ENCODE measurements at regions not wholly inside any gene's neighbourhood (a gene's known extent, or its start where the extent isn't known, plus 50 kb on each side); places are given as distances from the start of the nearest gene placed in this dataset.
"Not testable (repeated sequence)": the region's sequence is repeated elsewhere in the genome, so short reads cannot be mapped to it uniquely, and the experiment has no call there.

GRCh38 chr1:43042773-43043457 lies 84.2 kb upstream of the SLC2A1 start:
- DNase-seq (ENCODE audit: low spot score): no peak

GRCh38 chr1:43042127-43042526 lies 83.5 kb upstream of the SLC2A1 start:
- DNase-seq (ENCODE audit: low spot score): no peak

GRCh38 chr1:43041591-43041990 lies 82.9 kb upstream of the SLC2A1 start:
- no peak for DNase-seq (ENCODE audit: low spot score)

GRCh38 chr1:43039228-43040055 lies 80.8 kb upstream of the SLC2A1 start:
- no peak for DNase-seq (ENCODE audit: low spot score)

DNA sequence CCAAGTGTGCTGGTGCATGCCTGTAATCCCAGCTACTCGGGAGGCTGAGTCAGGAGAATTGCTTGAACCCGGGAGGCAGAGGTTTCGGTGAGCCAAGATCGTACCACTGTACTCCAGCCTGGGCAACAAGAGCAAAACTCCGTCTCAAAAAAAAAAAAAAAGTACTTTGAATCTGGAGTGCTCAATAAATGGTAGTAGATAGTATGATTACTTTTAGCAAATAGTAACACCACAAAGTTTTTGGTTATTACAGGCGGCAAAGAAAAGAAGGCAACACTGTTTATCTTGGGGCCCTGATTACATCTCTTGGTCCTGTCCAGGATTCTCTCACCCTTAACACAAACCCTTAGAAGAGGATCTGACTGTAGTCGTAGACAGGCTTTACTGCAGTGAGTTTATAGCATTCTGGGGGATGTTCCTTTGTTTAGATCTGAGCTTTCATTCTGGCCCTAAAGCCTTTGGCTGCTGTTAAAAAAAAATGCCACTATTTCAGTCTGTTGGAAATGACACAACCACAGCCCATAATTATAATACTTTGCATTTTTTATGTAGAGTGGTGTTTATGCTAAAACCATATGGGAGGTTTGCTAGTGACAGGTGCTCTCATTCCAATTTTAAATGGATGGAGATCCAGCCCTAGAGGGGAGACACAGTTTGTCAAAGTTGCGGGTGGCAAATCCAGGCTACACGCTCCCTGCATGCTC lies 79.7 kb upstream of the SLC2A1 start:
- DNase-seq (ENCODE audit: low spot score): no peak

DNA sequence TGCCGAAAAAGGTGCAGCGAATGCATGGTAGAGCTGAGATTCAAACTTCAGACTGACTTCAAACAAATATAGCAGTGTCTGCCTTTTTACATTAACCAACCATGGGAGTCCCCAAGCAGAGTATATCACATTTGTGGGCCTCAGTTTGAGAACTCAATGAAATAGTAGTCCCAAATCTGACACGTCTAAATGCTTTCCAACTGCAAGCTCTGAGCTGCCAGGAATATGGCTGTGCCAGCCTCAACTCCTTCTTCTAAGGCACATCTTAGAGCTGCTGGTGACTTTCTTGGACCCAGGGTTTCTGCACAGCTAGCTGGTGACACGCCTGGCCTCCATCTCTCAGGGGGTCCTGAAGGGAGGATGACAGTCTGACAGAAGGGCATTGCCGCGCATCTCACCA lies 78.8 kb upstream of the SLC2A1 start:
- DNase-seq (ENCODE audit: low spot score): no peak

- no peak for DNase-seq (ENCODE audit: low spot score)
Observed at GRCh38 chr1:43036932-43037331, 78.3 kb upstream of the SLC2A1 start.

DNA sequence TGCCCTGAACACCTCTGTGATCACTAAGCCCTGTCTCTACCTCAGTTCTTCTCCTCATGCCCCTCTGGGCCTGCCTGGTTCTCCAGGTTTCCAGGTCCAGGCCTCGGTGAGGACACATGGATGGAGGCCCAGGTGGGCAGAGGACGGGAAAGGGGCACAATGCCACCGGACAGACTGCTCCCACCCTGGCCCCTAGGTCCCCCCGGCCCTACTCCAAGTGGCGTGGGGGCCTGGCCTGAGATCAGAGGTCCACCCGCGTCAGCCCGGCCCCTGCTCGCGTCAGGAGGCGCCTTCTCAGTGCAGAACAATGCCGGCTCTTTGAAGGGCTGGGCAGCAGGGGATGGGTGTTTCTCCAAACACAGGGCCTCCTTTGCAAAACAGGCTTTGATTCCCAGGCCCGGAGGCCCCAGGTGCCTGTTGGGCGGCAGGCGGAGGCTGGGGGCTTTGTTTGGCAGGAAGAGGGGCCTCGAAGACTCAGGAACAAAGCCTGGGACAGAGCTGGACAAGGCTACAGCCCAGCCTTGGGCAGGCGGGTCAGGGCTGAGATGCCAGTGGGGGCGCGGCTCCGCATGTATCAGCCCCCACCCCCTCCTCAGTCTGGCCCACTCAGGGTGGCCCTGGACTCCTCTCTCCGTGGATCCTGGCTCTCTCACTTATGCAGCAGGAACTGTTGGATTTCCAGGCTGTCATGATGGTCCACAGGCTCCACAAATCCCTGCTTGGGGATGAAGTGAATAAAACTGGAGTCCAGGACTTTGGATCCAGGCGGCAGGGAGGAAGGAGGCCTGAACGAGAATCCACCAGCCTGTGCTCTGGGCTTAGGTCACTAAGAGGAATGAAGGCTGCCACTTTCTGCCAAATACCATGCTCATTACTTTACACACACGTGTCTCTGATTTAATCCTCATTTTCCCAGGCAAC lies 77.4 kb upstream of the SLC2A1 start:
- DNase-seq (ENCODE audit: low spot score): no peak

DNA sequence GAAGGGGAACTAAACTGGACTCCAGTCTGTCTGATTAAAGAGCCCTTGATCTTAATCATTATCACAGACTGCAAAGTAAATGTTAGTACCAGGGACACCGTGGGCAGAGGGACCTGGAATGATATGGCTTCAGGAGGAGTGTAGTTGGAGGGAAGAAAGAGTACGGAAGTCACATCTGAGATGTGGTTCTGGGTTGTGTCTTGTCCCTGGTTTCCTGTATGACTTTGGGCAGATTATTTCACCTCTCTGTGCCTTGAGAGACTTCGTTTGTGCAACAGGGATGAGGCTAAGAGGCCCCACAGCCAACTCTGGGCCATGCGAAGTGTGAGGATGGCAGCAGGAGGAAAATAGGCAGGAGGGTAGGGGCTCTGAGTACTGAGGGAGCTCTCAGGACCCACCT lies 76.1 kb upstream of the SLC2A1 start:
- DNase-seq (ENCODE audit: low spot score): no peak

GRCh38 chr1:43034195-43034658 lies 75.6 kb upstream of the SLC2A1 start:
- no peak for DNase-seq (ENCODE audit: low spot score)

DNA sequence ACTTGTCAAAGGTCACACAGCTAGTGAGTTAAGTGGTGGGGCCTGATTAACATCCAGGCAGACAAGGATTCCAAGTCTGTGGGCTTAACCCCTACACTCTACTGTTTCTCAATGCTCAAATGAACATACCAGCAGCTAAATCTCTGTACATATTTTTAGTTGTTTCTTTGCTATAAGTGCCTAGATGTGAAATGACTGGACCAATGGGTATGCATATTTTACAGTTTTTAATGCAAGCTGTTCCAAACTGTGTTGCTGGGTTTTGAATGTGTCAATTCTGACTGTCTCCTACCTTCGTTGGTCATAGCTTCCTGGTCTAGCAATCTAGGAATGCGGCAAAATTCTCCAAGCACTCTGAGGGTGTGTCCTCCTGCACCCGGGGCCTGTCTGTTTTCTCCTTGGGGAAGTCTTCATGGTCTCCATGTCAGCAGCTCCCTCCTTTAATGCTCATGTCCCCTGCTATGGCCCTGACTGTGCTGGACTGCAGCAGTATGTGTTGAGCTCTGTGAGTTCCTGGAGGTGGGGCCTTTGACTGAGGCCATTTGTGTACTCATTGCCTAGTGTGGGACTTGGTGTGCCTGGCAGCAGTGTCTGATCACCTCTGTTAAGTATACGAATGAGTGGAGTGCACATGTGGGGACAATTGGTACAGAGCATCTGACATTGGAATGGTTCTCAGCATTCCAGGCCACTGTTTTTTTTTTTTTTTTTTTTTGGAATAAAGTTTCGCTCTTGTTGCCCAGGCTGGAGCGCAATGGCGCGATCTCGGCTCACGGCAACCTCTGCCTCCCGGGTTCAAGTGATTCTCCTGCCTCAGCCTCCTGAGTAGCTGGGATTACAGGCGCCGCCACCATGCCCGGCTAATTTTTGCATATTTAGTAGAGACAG lies 72.9 kb upstream of the SLC2A1 start:
- DNase-seq (ENCODE audit: low spot score): no peak

DNA sequence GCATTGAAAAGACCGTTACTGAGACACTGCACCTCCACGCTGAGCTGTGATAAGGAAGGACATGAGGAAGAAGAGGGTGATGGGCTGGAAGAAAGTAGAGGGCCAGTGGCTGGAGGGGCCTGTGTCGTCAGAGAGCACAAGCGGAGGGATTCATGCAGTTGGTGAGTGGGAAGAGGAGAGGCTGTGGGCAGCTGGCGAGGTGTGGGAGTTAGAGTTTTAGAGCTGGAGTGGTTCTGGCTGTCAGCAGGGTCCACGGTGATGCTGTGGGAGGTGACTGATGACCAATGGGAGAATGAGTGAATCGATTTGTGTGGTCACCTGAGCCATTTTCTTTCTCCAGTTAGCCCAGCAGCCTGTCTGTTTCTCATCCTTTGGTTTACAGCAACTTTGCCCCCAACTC lies 66.2 kb upstream of the SLC2A1 start:
- no peak for DNase-seq (ENCODE audit: low spot score)

DNA sequence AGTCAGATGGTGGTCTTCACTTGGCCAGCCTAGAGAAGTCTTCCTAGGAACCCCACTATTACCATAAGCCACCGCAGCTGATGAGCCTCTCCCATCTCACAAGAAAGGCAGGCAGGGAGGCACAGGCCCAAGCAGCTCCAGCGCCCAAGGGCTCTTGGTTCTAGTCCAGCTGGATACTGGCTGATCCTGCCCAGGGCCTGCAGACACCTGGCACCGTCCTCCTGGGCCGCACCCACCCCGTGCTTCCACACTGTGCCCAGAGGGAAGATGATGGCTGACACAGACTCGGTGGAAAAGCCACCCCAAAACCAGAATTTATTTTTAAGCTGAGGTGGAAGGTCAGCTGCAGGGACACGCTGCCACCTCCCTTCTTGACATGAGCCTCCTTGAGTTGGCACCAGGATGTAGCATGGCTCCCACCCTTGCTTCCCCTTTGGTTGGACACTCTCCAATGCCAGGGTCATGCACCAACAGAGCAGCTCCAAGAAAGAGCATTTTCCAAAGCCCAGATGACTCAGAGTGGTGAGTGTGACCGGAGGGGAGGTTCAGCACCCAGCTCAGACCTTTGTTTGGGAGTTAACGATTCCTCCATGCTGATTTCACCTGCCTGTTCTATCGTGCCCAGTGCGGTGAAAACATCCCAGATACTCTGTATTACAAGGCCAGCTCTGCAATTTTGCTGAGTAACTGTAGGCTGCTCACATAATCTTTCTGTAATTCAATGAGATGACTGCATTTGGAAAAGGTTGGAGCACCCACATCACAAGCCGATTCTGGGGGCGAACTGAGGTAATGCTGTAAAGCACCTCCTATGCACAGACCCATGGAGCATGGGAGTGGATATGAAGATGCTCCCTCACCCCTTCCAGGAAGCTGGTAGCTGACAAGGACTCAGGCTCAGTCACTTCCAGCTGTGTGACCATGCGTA lies 63.1 kb upstream of the SLC2A1 start:
- no peak for DNase-seq (ENCODE audit: low spot score)

DNA sequence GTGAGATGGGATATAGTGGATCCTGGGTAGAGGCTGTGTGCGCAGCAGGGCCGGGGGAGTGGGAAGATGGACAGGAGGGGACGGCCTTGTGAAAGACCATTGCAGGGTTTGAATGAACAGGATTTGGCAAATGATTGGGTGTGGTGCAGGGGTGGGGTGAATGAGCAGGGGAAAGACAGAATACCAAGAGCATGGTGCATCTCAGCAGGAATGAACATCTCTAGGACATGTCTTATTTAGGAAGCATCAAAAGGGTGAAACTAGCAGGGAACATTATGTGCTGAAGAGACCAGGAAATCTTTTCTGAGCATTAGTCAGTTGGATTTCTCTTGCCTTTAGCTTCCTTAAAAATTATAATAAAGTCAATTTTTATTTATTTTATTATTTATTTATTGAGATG lies 60.6 kb upstream of the SLC2A1 start:
- no peak for DNase-seq (ENCODE audit: low spot score)

- no peak for DNase-seq (ENCODE audit: low spot score)
Observed at GRCh38 chr1:43018121-43018520, 59.5 kb upstream of the SLC2A1 start.

GRCh38 chr1:43015269-43015668 lies 56.6 kb upstream of the SLC2A1 start:
- no peak for DNase-seq (ENCODE audit: low spot score)

DNA sequence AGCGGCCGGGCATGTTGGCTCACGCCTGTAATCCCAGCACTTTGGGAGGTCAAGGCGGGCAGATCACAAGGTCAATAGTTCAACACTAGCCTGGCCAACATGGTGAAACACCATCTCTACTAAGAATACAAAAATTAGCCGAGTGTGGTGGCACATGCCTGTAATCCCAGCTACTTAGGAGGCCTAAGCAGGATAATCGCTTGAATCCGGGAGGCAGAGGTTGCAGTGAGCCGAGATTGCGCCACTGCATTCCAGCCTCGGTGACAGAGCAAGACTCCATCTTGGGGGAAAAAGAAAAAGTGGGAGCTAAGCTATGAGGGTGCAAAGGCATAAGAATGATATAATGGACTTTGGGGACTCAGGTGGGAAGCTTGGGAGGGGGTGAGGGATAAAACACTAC lies 55.9 kb upstream of the SLC2A1 start:
- DNase-seq (ENCODE audit: low spot score): not testable (repeated sequence)

DNA sequence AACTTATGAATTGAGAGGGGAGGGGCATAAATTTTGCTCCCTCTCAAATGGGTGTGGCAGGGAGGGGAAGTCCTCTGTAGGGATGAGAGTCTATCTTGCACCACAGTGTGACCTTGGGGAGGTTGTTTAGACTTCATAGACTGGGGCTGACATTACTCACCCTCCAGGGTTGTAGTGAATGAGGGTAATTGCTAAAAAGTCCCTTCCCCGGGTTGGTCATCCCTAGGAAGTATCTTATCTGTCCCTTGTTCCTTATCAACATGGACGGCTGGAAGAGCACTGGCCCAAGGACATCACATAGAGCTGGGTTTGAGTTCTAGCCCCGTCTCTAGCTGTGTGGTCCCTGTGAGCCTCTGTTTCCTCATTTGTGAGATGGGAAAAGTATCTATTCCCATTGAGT lies 52.4 kb upstream of the SLC2A1 start:
- DNase-seq (ENCODE audit: low spot score): no peak

DNA sequence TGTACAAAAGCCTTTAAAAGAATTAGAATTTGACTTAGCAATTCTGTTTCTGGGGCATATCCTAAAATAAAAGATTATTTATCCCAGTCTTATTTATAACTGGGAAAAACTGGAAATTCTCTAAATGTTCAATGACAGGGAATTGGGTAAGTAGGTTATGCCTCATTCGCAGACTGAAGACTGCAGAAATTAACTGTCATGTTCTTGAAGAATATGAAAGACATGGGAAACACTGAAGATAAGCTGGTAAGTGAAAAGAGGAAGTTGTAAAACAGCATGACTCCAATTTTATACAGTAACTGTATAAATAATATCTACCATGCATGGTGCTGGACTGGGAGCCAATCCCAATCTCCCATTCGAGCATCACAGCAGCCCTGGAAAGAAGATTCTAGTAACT lies 50.6 kb upstream of the SLC2A1 start:
- DNase-seq (ENCODE audit: low spot score): no peak
